Stimulated activated CD8-positive, alpha-beta memory T cell treated with anti-CD3 and anti-CD28 coated beads, Interleukin-7, amount 100 ng/mL, for 24 hours (primary cell): ENCODE measurements at regions not wholly inside any gene's neighbourhood (a gene's known extent, or its start where the extent isn't known, plus 50 kb on each side); places are given as distances from the start of the nearest gene placed in this dataset.
A peak's percentile ranks its signal among the peaks of the same experiment; 100 is the strongest.
"Not testable (repeated sequence)": the region's sequence is repeated elsewhere in the genome, so short reads cannot be mapped to it uniquely, and the experiment has no call there.

ENCODE experiments used
- DNase-seq: peaks from one replicate; pipeline ENCODE4 v3.0.0-alpha.2; 2020; ENCODE audit warnings: low read depth

GRCh38 chr3:182626484-182627467 lies 166.5 kb upstream of the ATP11B start:
- no peak for DNase-seq

DNA sequence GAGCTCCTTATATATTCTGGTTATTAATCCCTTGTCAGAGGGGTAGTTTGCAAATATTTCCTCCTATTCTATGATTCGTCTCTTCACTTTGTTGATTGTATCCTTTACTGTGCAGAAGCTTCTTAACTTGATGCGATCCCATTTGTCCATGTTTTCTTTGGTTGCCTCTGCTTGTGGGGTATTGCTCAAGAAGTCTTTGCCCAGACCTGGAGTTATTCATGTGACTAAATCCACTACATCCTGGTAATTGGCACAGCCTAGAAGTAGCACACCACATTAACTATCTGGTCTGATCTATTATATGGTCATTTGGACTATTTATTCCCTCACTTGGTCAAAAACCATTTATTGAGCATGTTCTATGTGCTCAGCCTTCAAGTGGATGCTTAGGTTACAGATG lies 164.8 kb upstream of the ATP11B start:
- DNase-seq = no peak

GRCh38 chr3:182629521-182629920 lies 163.8 kb upstream of the ATP11B start:
- DNase-seq = no peak

DNA sequence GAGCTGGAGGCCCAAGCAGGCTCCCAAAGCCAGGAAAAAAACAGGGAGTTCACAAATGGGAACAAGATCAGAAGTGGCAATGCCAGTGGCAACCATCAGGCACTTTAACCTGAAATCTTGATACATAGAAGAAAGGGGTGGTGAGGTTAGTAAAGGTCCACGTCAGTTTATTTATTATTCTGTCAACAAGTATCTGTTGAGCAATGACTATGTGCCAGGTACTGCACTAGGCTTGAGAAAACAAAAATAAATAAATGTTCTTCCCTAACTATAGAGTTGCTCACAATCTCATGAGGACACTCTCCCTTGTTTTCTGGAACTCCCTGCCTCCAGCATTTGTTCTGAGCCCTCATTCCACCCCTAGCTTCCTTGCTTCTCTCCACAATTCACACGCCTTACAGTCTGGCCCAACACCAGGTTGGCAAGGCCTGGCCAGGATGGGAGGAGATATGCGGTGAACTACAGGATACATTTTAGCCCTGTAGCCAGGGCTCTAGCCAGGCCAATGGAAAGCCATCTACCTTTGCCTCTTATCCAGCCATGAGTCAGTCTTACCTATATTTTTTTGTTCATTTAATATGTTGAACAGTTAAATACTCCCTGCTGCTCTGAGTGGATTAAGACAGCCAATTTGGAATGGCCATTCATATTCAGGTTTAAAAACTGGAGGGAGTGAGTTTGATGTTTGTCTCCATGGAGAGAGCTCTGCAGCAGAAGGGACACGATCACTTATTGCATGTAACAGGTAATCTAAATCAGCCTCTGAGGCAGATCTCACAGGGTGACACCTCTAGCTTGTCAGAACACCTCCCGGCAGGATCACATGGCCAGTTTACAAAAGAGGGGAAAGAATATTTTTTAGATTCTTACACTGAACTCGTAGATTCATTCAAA lies 161.9 kb upstream of the ATP11B start:
- DNase-seq = no peak

GRCh38 chr3:182632077-182632393 lies 161.3 kb upstream of the ATP11B start:
- DNase-seq = no peak

GRCh38 chr3:182633186-182633585 lies 160.1 kb upstream of the ATP11B start:
- DNase-seq = no peak

DNA sequence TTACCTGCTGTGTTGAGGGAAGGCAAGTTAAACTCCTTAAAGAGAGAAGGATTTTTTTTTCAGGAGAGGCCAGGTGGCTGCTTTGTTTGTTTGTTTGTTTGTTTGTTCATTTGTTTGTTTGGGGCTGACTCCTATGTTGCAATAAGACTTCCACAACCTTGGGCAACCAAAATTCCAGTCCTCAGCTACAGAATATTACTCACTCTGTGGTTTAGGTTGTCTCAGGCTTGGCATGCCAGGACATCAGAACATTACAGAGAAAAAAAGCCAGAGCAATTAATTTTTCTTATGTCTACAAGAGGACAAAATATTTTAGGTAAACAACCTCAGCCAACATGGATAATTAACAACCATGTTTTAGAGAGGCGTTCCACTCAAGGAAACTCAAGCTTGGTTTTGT lies 156.7 kb upstream of the ATP11B start:
- DNase-seq = no peak

GRCh38 chr3:182637350-182638110 lies 155.8 kb upstream of the ATP11B start:
- no peak for DNase-seq

DNA sequence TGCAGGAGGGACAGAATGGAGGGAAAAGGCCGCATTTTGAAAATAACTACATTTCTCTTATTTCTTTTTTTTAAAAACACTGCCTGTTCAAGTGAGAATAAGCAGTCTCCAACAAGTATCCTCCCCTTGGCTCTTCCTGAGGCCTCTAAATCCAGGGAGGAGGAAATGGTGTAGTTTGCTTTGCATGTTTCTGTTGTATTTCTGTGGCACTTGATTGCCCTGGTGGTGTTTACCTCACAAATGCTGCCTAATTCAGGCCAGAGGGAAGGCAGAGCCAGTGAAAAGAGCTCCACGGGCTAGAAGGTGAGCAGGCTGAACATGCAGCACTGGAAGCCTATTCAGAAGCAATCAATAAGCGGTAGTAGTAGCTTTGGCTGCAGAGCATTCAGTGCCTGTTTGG lies 149.3 kb upstream of the ATP11B start:
- DNase-seq = no peak

DNA sequence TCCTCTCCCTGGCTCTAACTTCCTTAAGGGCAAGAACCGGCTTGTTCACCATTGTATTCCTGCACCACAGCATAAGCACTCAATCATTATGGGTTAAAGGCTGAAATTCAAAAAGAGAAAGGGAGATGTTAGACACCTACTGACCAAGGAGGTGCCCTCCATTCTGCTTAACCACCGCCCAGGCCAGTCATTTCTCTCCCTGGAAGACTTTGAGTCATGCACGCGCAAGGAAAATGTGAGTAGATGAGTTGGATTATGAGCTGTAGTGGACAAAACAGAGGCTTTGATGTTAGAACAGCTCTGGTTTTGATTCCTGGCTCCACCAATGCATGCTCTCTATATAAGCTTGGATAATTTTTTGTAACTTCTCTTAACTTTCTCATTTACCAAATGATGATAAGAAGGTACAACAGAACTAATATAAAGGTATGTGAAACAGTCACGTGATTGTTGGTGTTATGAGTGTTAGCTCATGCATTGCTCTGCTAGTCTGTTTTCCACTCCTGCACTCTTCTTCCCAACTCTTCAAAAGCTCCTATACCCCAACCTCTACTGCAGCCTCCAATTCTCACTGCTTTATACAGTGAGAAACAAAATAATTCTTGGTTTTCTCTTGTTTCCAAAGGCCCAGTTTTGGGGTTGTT lies 148.4 kb upstream of the ATP11B start:
- DNase-seq = no peak

GRCh38 chr3:182650568-182651128 lies 142.7 kb upstream of the ATP11B start:
- no peak for DNase-seq

DNA sequence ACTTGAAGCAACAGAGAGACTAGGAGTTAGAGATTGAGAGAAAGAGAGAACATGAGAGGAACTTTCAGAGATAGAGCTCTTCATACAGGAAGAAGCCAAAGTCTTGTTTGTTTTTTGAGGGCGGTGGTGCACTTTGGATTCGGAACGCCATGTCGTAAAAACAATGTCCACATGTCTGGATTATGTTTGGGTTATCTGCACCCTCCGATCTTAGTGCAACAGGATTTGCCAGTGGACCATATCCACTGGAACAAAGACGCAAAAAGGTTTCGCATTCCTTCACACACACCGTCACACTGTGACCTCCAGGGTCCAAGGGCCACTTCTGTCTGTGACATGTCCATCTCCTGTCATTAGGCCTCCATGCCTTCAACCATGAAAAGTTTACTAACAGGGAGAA lies 141.8 kb upstream of the ATP11B start:
- no peak for DNase-seq

DNA sequence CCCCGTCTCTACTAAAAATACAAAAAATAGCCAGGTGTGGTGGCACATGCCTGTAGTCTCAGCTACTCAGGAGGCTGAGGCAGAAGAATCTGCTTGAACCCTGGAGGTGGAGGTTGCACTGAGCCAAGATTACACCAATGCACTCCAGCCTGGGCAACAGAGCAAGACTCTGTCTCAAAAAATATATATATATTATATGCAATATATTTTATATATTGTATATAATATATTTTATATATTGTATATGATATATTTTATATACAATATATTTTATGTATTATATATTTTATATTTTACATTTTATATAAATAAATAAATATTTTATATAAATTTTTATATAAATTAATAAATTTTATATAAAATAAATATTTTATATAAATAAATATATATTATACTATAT lies 140.2 kb upstream of the ATP11B start:
- DNase-seq = not testable (repeated sequence)

DNA sequence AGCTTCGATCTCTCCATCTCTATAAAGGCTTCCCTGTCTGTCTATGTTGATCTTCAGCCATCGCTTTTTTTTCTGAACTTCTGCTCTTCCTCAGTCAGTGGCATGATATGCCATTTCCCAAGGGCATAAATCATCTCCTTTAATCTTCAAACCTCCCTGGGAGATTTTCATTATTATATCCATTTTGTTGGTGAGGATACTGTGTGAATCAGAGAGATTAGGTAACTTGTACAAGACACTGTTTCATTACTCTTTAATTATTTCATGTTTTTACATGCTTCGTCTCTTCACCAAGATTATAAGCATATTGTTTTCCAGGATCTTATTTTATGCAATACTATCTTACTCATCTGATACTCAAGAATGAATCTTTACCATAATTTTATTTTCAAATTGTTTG lies 124.8 kb upstream of the ATP11B start:
- DNase-seq = no peak

DNA sequence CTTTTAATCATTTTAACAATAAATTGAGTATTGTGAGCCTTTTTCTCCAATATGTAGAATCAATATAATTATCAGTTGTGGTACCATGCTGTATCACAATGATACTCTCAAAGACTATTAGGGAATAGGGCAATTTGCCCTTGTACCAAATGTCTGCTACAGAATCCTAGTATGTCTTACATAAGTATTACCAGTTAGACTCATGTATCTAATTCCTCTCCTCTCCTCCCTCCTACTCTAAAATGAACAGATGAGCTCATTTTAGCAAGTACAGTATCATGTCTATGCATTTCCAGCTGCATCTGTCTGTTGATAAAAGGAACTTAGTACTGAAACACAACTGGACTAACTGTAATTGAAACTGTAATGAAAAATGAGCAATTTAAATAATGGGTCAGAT lies 124.3 kb upstream of the ATP11B start:
- no peak for DNase-seq

DNA sequence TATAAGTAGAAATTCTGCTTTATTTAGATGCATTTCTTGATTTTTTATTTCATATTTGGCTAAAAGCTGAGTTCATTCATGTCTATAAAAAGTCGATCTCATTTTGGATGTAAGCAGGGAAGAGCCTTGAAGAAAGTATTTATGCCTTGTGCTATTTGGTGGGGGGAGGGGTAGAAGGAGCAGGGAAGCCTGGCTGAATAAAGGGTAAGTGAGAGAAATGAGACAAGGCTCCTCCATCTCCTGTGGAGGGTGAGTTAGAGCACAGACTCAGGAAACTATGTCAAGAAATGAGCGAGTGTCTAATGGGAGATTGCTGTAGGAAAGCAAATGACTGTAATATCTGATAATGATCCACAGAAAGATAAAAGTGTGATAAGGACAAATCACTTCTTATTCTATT lies 121.8 kb upstream of the ATP11B start:
- no peak for DNase-seq

GRCh38 chr3:182671942-182672341 lies 121.4 kb upstream of the ATP11B start:
- no peak for DNase-seq

DNA sequence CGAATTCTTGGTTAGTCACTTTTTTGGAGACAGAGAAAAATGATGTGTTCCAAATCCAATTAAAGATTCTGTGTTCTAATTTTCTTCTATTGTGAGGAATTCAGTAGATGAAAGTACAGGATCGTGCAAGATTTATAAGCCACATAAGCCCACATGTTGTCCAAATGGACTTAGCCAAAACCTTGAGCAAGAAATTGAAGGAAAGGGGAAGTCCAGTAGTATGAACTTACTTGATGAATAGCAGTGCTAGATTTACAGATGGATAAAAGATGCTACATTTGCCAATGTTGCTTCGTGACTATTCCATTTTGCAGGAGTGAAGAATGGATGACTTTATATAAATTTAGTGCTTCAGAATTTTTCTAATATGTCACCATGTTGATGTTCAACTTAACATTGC lies 120.0 kb upstream of the ATP11B start:
- DNase-seq = no peak

DNA sequence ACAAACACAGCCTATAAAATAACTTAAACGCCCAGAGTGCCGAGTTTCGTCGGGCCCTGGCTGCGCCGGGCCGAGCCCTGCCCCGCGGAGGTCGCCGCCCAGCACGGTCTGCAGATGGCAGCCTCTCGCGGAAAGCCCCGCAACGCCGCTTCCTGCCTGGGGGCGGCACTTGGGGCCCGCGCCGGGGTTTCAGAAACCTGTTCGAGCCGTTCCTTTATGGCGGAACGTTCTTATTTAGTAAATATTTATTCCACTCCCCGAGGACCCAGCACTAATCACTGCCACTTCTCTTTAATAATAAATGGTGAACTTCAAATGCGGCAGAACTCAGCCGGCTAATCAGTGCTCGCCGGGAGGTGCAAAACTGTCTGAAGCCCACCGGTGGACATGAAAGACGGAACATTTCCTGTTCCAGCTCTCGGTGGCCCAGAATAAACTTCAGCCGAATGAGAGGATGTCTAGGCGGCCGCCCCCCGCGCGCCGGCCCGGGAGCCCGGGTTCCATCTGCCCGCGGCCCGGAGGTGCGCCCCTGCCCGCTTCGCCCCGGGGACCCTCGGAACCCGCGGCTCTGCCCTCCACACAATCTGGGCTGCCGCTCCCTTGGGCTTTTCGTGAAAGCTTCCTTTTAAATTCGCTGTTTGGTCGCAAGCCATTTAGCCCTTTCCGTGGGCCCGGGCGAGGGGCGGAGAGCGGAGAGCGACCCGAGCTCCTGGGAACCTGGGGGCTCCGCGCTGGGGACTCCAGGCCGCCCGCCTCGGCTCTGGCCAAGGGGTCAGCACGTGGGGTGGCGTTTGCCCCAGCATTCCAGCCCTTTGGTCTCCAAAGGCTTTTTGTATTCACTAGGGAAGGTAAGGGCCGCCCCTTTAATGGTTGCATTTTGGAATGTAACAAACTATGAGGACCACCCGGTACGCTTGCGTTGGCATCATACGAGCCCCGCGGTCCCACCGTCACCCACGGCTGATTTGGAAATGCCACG lies 110.8 kb upstream of the ATP11B start:
- peak; percentile 33 for DNase-seq

DNA sequence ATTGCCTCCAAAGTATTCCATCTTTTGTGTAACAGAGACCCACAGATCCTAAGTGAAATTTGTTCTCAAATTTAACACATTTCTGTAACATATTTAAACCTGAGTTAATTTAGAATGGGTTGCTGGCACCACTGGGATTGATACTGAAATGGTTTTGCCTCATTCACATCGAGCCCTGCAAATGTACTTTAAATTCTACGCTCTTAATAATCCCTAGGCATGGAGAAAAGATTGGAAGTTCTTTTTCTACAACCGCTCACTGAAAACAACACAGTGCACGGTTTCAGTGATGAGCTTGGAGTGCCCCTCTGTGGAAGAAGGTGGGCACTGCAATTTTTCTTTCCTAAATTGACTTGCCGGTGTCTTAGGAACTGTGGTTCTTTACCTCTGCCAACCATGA lies 109.9 kb upstream of the ATP11B start:
- DNase-seq = peak; percentile 15
